NOMO-1 treated with DMSO at 0.1 percent for 48 hours (cell line): ENCODE measurements at regions not wholly inside any gene's neighbourhood (a gene's known extent, or its start where the extent isn't known, plus 50 kb on each side); places are given as distances from the start of the nearest gene placed in this dataset.

Source experiments
- DNase-seq: peaks from one replicate; lab custom pipeline; 2025; ENCODE audit not compliant: unreplicated experiment; lab: John Stamatoyannopoulos, UW

GRCh38 chr10:107803546-107803945 is 639.0 kb upstream of the SORCS1 start:
- DNase-seq, result no peak

- peak; percentile 86 for DNase-seq
These were observed 635.6 kb upstream of the SORCS1 start for GRCh38 chr10:107800061-107800460.

GRCh38 chr10:107790271-107790670 is 625.8 kb upstream of the SORCS1 start:
- no peak for DNase-seq

- no peak for DNase-seq
These were observed 606.6 kb upstream of the SORCS1 start for GRCh38 chr10:107771066-107771465.

GRCh38 chr10:107767185-107767584 is 602.7 kb upstream of the SORCS1 start:
- no peak for DNase-seq

GRCh38 chr10:107754814-107755213 is 590.3 kb upstream of the SORCS1 start:
- no peak for DNase-seq

- DNase-seq, result no peak
These were observed 584.7 kb upstream of the SORCS1 start for GRCh38 chr10:107749235-107749634.

- DNase-seq, result no peak
These were observed 583.3 kb upstream of the SORCS1 start for GRCh38 chr10:107747851-107748250.

- DNase-seq, result no peak
These were observed 577.5 kb upstream of the SORCS1 start for GRCh38 chr10:107741971-107742370.

GRCh38 chr10:107740962-107741690 is 576.6 kb upstream of the SORCS1 start:
- peak; percentile 33 for DNase-seq

GRCh38 chr10:107739951-107740350 is 575.4 kb upstream of the SORCS1 start:
- DNase-seq, result no peak

GRCh38 chr10:107733328-107734130 is 569.0 kb upstream of the SORCS1 start:
- DNase-seq, result no peak

- DNase-seq, result no peak
These were observed 567.5 kb upstream of the SORCS1 start for GRCh38 chr10:107732045-107732444.

GRCh38 chr10:107728807-107729206 is 564.3 kb upstream of the SORCS1 start:
- DNase-seq, result peak; percentile 93

GRCh38 chr10:107727767-107728317 is 563.3 kb upstream of the SORCS1 start:
- DNase-seq, result no peak

GRCh38 chr10:107718864-107719263 is 554.4 kb upstream of the SORCS1 start:
- no peak for DNase-seq

GRCh38 chr10:107717046-107717445 is 552.5 kb upstream of the SORCS1 start:
- no peak for DNase-seq

GRCh38 chr10:107715565-107715964 is 551.1 kb upstream of the SORCS1 start:
- DNase-seq, result no peak

GRCh38 chr10:107708981-107709380 is 544.5 kb upstream of the SORCS1 start:
- no peak for DNase-seq

GRCh38 chr10:107706096-107706725 is 541.7 kb upstream of the SORCS1 start:
- DNase-seq, result no peak

- no peak for DNase-seq
These were observed 537.4 kb upstream of the SORCS1 start for GRCh38 chr10:107701943-107702342.

GRCh38 chr10:107692072-107692471 is 527.6 kb upstream of the SORCS1 start:
- peak; percentile 80 for DNase-seq
